Kidney capillary endothelial cell (primary cell): ENCODE measurements at regions not wholly inside any gene's neighbourhood (a gene's known extent, or its start where the extent isn't known, plus 50 kb on each side); places are given as distances from the start of the nearest gene placed in this dataset.

Source experiments
- DNase-seq: peaks from one replicate; pipeline ENCODE4 v3.0.0-alpha.2; 2018; ENCODE audit warnings: low spot score

- DNase-seq = no peak
These were observed 51.6 kb upstream of the CHD6 start for GRCh38 chr20:41669708-41670263.

DNA sequence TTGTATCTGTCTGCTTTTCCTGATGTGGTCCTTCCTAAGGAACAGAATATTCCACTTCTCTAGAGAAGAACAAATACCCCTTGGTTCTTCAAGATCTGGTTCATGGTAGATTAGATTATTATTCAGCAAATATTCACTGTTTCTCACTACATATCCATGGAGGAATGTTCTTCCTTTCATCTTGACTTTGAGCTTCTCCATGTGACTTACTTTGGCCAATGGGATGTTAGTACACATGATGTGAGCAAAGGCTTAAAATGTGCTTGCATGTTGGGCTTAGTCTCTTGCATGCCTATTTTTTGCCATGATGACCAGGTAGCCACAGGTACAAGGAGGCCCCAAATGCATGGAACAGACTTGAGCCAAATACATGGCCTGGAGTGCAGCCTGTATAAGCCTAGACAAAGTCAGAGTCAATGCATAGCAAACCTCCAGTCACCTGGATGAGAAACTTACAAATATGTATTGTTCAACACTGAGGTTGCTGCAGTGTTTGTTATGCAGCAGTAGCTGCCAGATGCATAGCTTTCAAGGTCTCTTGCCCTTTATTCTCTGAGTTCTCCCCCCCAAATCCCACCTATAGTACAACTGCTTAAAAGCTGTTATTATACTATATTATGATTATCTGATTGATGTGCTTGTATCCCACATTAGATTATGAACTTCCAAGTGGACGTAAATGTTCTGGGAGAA is 50.0 kb upstream of the CHD6 start:
- DNase-seq = no peak
